ENCODE measurements at regions not wholly inside any gene's neighbourhood (a gene's known extent, or its start where the extent isn't known, plus 50 kb on each side); places are given as distances from the start of the nearest gene placed in this dataset.

- TF ChIP-seq, protein P1, sequence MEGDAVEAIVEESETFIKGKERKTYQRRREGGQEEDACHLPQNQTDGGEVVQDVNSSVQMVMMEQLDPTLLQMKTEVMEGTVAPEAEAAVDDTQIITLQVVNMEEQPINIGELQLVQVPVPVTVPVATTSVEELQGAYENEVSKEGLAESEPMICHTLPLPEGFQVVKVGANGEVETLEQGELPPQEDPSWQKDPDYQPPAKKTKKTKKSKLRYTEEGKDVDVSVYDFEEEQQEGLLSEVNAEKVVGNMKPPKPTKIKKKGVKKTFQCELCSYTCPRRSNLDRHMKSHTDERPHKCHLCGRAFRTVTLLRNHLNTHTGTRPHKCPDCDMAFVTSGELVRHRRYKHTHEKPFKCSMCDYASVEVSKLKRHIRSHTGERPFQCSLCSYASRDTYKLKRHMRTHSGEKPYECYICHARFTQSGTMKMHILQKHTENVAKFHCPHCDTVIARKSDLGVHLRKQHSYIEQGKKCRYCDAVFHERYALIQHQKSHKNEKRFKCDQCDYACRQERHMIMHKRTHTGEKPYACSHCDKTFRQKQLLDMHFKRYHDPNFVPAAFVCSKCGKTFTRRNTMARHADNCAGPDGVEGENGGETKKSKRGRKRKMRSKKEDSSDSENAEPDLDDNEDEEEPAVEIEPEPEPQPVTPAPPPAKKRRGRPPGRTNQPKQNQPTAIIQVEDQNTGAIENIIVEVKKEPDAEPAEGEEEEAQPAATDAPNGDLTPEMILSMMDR (IDR thresholded peaks at IDR 0.05), result no peak
- no peak for TF ChIP-seq POLR2A (IDR thresholded peaks at IDR 0.05)
Observed at GRCh38 chr18:50446629-50447028, 71.8 kb downstream of the SKA1 start.

Data from testis (tissue), 2 donors.